Mesenchymal stem cell (in vitro differentiated cells and primary cell): ENCODE measurements at regions not wholly inside any gene's neighbourhood (a gene's known extent, or its start where the extent isn't known, plus 50 kb on each side); places are given as distances from the start of the nearest gene placed in this dataset.

ENCODE experiments used
- DNase-seq: peaks from one replicate; pipeline ENCODE4 v3.0.0-alpha.2; 2013
- H2AFZ ChIP-seq: one replicate; pipeline ENCODE4 v1.6.1; 2013; ENCODE audit warnings: low read depth, mild to moderate bottlenecking, control low read depth, inconsistent platforms, low read length, moderate library complexity
- H2AK5ac ChIP-seq: 2 replicates; pipeline ENCODE4 v1.6.1; 2013; ENCODE audit warnings: low read length, moderate library complexity, mild to moderate bottlenecking, inconsistent platforms; ENCODE audit not compliant: severe bottlenecking
- H2BK120ac ChIP-seq: one replicate; pipeline ENCODE4 v1.6.1; 2013; ENCODE audit warnings: low read depth, mild to moderate bottlenecking, inconsistent platforms, low read length, moderate library complexity
- H2BK12ac ChIP-seq, 2 experiments: one replicate each; pipeline ENCODE4 v1.6.1; 2013; ENCODE audit warnings: inconsistent platforms in 2 of 2, low read length in 2 of 2, mild to moderate bottlenecking in 2 of 2, moderate library complexity in 2 of 2, control low read depth in 1 of 2
- H2BK15ac ChIP-seq: one replicate; pipeline ENCODE4 v1.6.1; 2013; ENCODE audit warnings: mild to moderate bottlenecking, low read depth, inconsistent platforms; ENCODE audit not compliant: poor library complexity, severe bottlenecking
- H2BK5ac ChIP-seq: 2 replicates; pipeline ENCODE4 v1.6.1; 2013; ENCODE audit warnings: low read depth, mild to moderate bottlenecking, low read length, control low read depth, inconsistent platforms; ENCODE audit not compliant: poor library complexity, severe bottlenecking
- H3K14ac ChIP-seq, 2 experiments: one replicate each; pipeline ENCODE4 v1.6.1; 2013; ENCODE audit warnings: inconsistent platforms in 2 of 2, low read length in 2 of 2, control low read depth in 1 of 2, mild to moderate bottlenecking in 1 of 2, moderate library complexity in 1 of 2
- H3K18ac ChIP-seq, 2 experiments: one replicate each; pipeline ENCODE4 v1.6.1; 2013; ENCODE audit warnings: inconsistent platforms in 2 of 2, low read length in 2 of 2, control low read depth in 1 of 2, low read depth in 1 of 2, mild to moderate bottlenecking in 1 of 2
- H3K23ac ChIP-seq, 2 experiments: one replicate each; pipeline ENCODE4 v1.6.1; 2013; ENCODE audit warnings: inconsistent platforms in 2 of 2, low read length in 2 of 2, mild to moderate bottlenecking in 2 of 2, moderate library complexity in 2 of 2, control low read depth in 1 of 2
- H3K27ac ChIP-seq: 2 replicates; pipeline ENCODE4 v1.5.1; 2013; ENCODE audit warnings: mild to moderate bottlenecking, moderate library complexity, low read length, control low read depth, inconsistent platforms; ENCODE audit not compliant: poor library complexity, severe bottlenecking
- H3K27me3 ChIP-seq, 2 experiments: 2 replicates each; pipeline versions ENCODE4 v1.6.1 to v1.7.0; 2013; ENCODE audit warnings: low read length in 2 of 2, mild to moderate bottlenecking in 2 of 2, moderate library complexity in 2 of 2, control low read depth in 1 of 2, inconsistent platforms in 1 of 2; ENCODE audit not compliant: control insufficient read depth in 1 of 2, insufficient read depth in 1 of 2
- H3K36me3 ChIP-seq, 2 experiments: 2 replicates each; pipeline versions ENCODE4 v1.6.1 to v1.7.0; 2013; ENCODE audit warnings: low read length in 2 of 2, control low read depth in 1 of 2, inconsistent platforms in 1 of 2, low read depth in 1 of 2, mild to moderate bottlenecking in 1 of 2; ENCODE audit not compliant: insufficient read depth in 2 of 2, control insufficient read depth in 1 of 2
- H3K4ac ChIP-seq, 2 experiments: one replicate each; pipeline ENCODE4 v1.6.1; 2013; ENCODE audit warnings: inconsistent platforms in 2 of 2, low read length in 2 of 2, mild to moderate bottlenecking in 2 of 2, moderate library complexity in 2 of 2, control low read depth in 1 of 2, low read depth in 1 of 2
- H3K4me1 ChIP-seq: 2 replicates; pipeline ENCODE4 v1.6.1; 2013; ENCODE audit warnings: low read depth, low read length, control low read depth; ENCODE audit not compliant: control insufficient read depth, insufficient read depth
- H3K4me2 ChIP-seq: 2 replicates; pipeline ENCODE4 v1.6.1; 2013; ENCODE audit warnings: low read length, mild to moderate bottlenecking, inconsistent platforms; ENCODE audit not compliant: poor library complexity, severe bottlenecking
- H3K4me3 ChIP-seq, 2 experiments: 2 replicates each; pipeline versions ENCODE4 v1.5.1 to v1.7.0; 2013; ENCODE audit warnings: low read length in 2 of 2, mild to moderate bottlenecking in 2 of 2, control low read depth in 1 of 2, low read depth in 1 of 2; ENCODE audit not compliant: insufficient read depth in 1 of 2
- H3K79me1 ChIP-seq: replicated peaks from 2 replicates; pipeline ENCODE4 v1.6.1; 2013; ENCODE audit warnings: mild to moderate bottlenecking, control low read depth, low read length, inconsistent platforms; ENCODE audit not compliant: poor library complexity, severe bottlenecking
- H3K9ac ChIP-seq: 2 replicates; pipeline ENCODE4 v1.7.0; 2013; ENCODE audit warnings: mild to moderate bottlenecking, low read length, moderate library complexity
- H3K9me3 ChIP-seq: 2 replicates; pipeline ENCODE4 v1.7.0; 2013; ENCODE audit warnings: mild to moderate bottlenecking, low read length; ENCODE audit not compliant: control insufficient read depth
- H4K8ac ChIP-seq: one replicate; pipeline ENCODE4 v1.6.1; 2013; ENCODE audit warnings: inconsistent platforms, mild to moderate bottlenecking, low read length, moderate library complexity
- H4K91ac ChIP-seq: one replicate; pipeline ENCODE4 v1.6.1; 2013; ENCODE audit warnings: mild to moderate bottlenecking, low read length, inconsistent platforms
- WGBS: methylation state at CpG from one replicate; pipeline ENCODE4 v1.1.7; 2013; ENCODE audit warnings: mixed read lengths; 5-methylcytosine and 5-hydroxymethylcytosine counted together

GRCh38 chr15:97875513-97876280 lies 84.8 kb upstream of the ARRDC4 start:
- no peak for DNase-seq
- Histone ChIP-seq H2BK12ac (no peak overlapping the region), H3K23ac (no peak overlapping the region), H2AFZ (no peak overlapping the region), H3K4me3 (no peak overlapping the region), H2AK5ac (no peak overlapping the region), H3K79me1 (no peaks in the 10 kb centered on the region), H3K27me3 (no peaks in the 10 kb centered on the region), H2BK15ac (no peak overlapping the region), H3K27ac (no peak overlapping the region), H3K18ac (no peak overlapping the region), H3K9ac (no peak overlapping the region), H3K9me3 (no peaks in the 10 kb centered on the region), H2BK5ac (no peak overlapping the region), H3K4me2 (no peak overlapping the region), H4K8ac (no peak overlapping the region), H3K14ac (no peak overlapping the region), H3K36me3 (no peaks in the 10 kb centered on the region), H3K4me1 (no peaks in the 10 kb centered on the region), H3K4ac (no peak overlapping the region), H4K91ac (no peak overlapping the region), H2BK120ac (no peak overlapping the region)
- WGBS = 93% methylated on average over 49 of the region's 49 CpGs

GRCh38 chr15:97876281-97876675 lies 84.2 kb upstream of the ARRDC4 start:
- Histone ChIP-seq H3K23ac (no peak overlapping the region), H2BK5ac (no peak overlapping the region), H3K4ac (no peak overlapping the region), H4K8ac (no peak overlapping the region), H3K4me2 (no peak overlapping the region), H3K14ac (no peak overlapping the region), H3K27ac (no peak overlapping the region), H2BK15ac (no peak overlapping the region), H3K9ac (no peak overlapping the region), H3K4me3 (no peak overlapping the region), H2AFZ (no peak overlapping the region), H3K36me3 (no peaks in the 10 kb centered on the region), H2BK120ac (no peak overlapping the region), H3K18ac (no peak overlapping the region), H4K91ac (no peak overlapping the region), H2AK5ac (no peak overlapping the region), H3K27me3 (no peaks in the 10 kb centered on the region), H3K79me1 (no peaks in the 10 kb centered on the region), H3K9me3 (no peaks in the 10 kb centered on the region), H3K4me1 (no peaks in the 10 kb centered on the region), H2BK12ac (no peak overlapping the region)
- no peak for DNase-seq
- WGBS = 91% methylated on average over 10 of the region's 10 CpGs

DNA sequence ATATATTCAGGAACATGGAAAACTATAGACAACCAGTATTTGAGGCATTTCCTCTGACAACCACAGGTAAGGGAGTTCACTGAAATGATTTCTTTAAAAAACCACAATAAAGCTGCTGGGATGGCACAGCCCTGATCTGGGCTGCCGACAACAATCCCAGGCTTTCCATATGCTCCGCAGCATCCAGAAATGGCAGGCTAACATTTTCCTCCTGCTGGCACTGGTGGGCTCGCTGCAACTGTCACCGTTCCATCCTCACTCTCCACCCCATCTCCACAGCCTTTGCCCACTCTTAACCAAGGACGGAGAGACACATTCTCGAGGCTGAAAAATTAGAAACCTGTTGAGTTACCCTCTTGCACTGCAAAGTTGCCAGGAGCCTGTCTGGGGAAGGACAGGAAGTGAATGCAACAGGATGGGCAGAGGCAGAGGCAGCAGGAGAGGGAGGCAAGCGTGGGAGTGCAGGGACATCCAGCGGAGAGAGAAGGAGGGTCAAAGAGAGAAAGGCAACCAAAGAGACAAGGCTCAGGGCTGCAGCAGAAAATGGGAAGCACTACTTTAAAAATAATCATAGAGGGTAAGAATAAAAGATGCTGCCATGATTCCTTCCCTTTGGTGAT lies 79.0 kb upstream of the ARRDC4 start:
- WGBS = 56% methylated on average over 8 of the region's 8 CpGs
- Histone ChIP-seq H3K36me3 (no peaks in the 10 kb centered on the region), H3K23ac (no peak overlapping the region), H2BK15ac (no peak overlapping the region), H3K4me2 (no peak overlapping the region), H3K79me1 (no peaks in the 10 kb centered on the region), H2BK5ac (no peak overlapping the region), H3K9ac (no peak overlapping the region), H3K18ac (no peak overlapping the region), H3K4me1 (no peaks in the 10 kb centered on the region), H4K91ac (no peak overlapping the region), H4K8ac (no peak overlapping the region), H2AFZ (no peak overlapping the region), H3K14ac (no peak overlapping the region), H3K9me3 (no peaks in the 10 kb centered on the region), H3K4ac (no peak overlapping the region), H3K4me3 (no peak overlapping the region), H3K27me3 (no peaks in the 10 kb centered on the region), H2AK5ac (no peak overlapping the region), H3K27ac (no peak overlapping the region), H2BK12ac (no peak overlapping the region), H2BK120ac (no peak overlapping the region)
- DNase-seq = no peak

GRCh38 chr15:97884513-97885131 lies 75.9 kb upstream of the ARRDC4 start:
- Histone ChIP-seq H3K14ac (no peak overlapping the region), H3K27me3 (no peaks in the 10 kb centered on the region), H3K23ac (no peak overlapping the region), H3K79me1 (no peaks in the 10 kb centered on the region), H2AFZ (no peak overlapping the region), H3K4me3 (no peak overlapping the region), H3K4me1 (no peaks in the 10 kb centered on the region), H3K18ac (no peak overlapping the region), H4K91ac (no peak overlapping the region), H3K4ac (no peak overlapping the region), H4K8ac (no peak overlapping the region), H3K27ac (no peak overlapping the region), H2BK12ac (no peak overlapping the region), H2AK5ac (no peak overlapping the region), H2BK15ac (no peak overlapping the region), H3K4me2 (no peak overlapping the region), H3K36me3 (no peaks in the 10 kb centered on the region), H3K9me3 (no peaks in the 10 kb centered on the region), H2BK120ac (no peak overlapping the region), H3K9ac (no peak overlapping the region), H2BK5ac (no peak overlapping the region)
- DNase-seq = no peak
- WGBS = 32% methylated on average over 3 of the region's 3 CpGs
